ENCODE measurements at regions not wholly inside any gene's neighbourhood (a gene's known extent, or its start where the extent isn't known, plus 50 kb on each side); places are given as distances from the start of the nearest gene placed in this dataset.

DNA sequence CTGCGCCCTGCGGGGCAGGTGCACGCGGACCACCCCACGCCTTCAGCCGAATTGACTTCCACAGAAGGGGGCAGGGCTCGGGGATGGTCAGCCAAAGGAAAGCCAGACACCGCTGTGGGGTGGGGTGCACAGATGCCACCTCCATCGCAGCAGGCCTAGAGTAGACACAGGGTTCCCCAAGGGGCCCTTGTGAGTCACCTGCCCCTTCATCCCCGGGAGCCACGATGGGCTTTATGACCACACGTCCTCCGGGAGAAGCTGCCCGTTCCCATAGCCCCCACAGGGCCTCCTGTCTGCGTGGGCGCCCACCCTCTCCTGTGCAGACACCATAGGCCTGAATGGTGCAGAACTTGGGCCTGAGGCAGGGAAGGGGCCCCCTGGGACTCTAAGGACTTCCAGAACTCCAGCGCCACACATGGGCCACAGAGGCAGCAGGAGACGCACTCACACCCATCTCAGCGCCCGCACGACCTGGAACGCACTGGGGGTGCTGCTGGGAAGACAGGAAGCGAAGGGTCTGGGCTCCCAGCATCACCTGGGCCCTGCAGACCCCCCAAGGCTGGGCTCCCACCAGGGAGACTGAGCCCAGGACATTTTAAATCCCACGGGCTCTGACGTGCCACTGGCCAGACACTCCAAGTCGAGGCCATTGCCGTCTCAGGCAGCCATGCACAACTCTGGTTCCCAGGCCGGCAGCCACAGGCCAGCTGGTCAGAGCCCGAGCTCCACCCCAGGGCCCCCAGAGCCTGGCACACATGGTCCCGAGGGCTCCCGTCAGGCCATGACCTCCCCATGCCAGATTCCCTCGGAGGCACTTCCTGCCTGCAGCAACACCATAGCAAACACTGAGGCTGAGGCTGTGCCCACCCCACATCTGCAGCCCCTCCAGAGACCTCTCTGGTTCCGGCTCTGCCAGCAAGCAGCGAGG is 134.2 kb downstream of the DLL1 start:
- TF ChIP-seq MYC (IDR thresholded peaks at IDR 0.05; ENCODE audit: low read depth, low read length) (no peak), POLR2A (IDR thresholded peaks at IDR 0.05; ENCODE audit: extremely low read depth, insufficient read length) (no peak)
- TF ChIP-seq, protein P1, sequence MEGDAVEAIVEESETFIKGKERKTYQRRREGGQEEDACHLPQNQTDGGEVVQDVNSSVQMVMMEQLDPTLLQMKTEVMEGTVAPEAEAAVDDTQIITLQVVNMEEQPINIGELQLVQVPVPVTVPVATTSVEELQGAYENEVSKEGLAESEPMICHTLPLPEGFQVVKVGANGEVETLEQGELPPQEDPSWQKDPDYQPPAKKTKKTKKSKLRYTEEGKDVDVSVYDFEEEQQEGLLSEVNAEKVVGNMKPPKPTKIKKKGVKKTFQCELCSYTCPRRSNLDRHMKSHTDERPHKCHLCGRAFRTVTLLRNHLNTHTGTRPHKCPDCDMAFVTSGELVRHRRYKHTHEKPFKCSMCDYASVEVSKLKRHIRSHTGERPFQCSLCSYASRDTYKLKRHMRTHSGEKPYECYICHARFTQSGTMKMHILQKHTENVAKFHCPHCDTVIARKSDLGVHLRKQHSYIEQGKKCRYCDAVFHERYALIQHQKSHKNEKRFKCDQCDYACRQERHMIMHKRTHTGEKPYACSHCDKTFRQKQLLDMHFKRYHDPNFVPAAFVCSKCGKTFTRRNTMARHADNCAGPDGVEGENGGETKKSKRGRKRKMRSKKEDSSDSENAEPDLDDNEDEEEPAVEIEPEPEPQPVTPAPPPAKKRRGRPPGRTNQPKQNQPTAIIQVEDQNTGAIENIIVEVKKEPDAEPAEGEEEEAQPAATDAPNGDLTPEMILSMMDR (IDR thresholded peaks at IDR 0.05; ENCODE audit: low read depth, low read length), result no peak
- TF ChIP-seq, protein P2, sequence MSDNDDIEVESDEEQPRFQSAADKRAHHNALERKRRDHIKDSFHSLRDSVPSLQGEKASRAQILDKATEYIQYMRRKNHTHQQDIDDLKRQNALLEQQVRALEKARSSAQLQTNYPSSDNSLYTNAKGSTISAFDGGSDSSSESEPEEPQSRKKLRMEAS (IDR thresholded peaks at IDR 0.05; ENCODE audit: low read depth, low read length), result no peak

DNA sequence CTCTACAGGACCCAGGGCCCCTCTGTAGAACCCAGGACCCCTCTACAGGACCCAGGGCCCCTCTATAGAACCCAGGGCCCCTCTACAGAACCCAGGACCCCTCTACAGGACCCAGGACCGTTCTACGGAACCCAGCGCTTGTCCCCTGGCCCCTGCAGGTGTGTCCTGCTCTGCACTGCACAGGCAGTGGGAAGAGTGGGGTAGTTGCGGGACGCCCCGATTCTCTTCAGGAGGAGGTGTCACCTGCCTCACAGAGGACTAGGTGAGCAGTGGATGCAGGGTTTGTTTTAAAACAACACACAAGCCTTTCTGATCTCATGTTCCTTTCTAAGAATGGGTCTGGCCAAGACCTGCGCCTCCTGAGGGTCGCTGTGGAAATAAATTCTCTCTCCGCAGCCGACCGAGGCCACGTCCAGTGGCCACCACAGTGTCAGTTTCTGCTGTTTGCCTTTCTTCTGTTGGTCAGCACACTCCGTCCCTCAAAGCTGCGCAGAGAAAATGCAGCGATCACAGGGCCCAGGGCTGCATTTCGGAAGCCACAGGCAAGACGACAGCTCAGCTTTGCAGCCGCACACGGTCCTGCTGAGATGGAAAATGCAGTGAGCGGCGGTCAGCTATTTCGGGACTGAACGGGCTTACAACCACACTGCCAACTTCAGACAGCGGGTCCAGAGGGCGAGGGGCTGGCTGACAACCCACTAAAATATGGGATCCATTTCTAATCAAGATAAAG is 135.2 kb downstream of the DLL1 start:
- TF ChIP-seq, protein P1 (IDR thresholded peaks at IDR 0.05; ENCODE audit: low read depth, low read length), result no peak
- TF ChIP-seq POLR2A (IDR thresholded peaks at IDR 0.05; ENCODE audit: extremely low read depth, insufficient read length) (no peak), MYC (IDR thresholded peaks at IDR 0.05; ENCODE audit: low read depth, low read length) (no peak)
- TF ChIP-seq, protein P2 (IDR thresholded peaks at IDR 0.05; ENCODE audit: low read depth, low read length), result no peak
- DNase-seq (ENCODE audit: low read depth), result no peak
- no peak overlapping the region for H3K4me3 ChIP-seq (ENCODE audit: low read depth, low read length)

More for the DNA sequence above, 134.2 kb downstream of the DLL1 start:
- no peak overlapping the region for H3K4me3 ChIP-seq (ENCODE audit: low read depth, low read length)
- DNase-seq (ENCODE audit: low read depth), result no peak

DNA sequence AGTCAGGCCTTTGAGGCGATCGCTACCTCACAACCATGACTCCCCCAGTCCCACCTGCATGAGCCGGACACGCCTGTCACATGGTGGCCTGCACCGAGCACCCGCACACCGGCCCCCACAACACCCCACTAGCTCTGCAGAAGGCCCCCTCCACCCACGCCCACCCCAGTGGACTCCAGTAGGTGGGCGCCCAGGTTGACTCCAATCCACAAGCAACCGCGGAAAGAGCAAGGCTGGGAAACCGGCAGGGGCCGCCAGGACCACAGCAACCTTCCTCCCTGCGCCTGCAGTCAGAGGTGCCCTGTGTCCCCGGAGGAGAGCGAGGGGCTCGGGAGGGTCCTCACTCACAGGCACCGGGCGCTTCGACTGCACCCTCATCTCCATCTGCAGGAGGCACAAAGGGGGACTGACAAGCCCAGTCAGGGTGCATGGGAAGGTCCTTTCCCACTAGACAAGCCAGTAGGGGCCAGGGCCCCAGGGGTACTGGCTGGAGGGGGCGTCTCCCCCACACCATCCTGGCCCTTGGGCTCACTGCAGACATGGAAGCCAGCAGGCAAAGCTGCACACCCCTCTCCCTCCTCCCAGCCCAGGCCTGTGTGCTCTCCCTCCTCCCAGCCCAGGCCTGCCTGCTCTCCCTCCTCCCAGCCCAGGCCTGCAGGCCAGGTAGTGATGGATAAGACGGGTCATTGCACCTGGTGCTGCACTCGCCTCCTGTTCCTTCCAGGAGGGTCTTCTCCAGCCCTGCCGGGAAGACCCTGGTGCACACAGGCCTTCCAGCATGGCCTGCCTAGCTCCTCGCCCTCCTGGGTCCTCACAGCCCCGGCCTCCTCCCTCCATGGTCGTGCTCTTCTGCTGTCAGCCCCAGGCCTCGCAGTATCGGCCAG is 137.2 kb downstream of the DLL1 start:
- H3K4me3 ChIP-seq (ENCODE audit: low read depth, low read length), result no peak overlapping the region
- TF ChIP-seq, protein P2 (IDR thresholded peaks at IDR 0.05; ENCODE audit: low read depth, low read length), result no peak
- TF ChIP-seq POLR2A (IDR thresholded peaks at IDR 0.05; ENCODE audit: extremely low read depth, insufficient read length), result no peak
- TF ChIP-seq MYC (IDR thresholded peaks at IDR 0.05; ENCODE audit: low read depth, low read length), result no peak
- TF ChIP-seq, protein P1 (IDR thresholded peaks at IDR 0.05; ENCODE audit: low read depth, low read length), result no peak
- DNase-seq (ENCODE audit: low read depth), result no peak

DNA sequence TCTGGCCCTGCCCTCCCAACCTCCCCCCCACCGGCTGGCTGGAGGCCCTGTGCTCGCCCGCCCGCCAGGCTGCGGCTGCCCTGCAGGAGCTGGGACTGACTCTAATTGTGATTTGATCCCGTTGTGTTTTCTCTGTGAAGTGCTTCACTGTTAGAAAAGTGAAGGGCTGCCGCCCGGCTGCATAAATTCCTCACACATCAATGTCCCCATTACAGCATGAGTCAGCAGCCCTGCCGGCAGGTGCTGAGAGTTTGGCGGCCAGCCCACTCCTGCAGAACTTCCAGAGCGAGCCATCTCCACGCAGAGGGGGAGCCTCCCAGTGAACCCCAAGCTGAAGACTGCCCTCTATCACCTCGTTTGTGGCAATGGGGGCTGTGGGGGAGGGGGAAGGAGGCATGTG is 137.9 kb downstream of the DLL1 start:
- DNase-seq (ENCODE audit: low read depth), result peak; percentile 65
- H3K4me3 ChIP-seq (ENCODE audit: low read depth, low read length), result no peak overlapping the region
- TF ChIP-seq MYC (IDR thresholded peaks at IDR 0.05; ENCODE audit: low read depth, low read length), result no peak
- no peak for TF ChIP-seq POLR2A (IDR thresholded peaks at IDR 0.05; ENCODE audit: extremely low read depth, insufficient read length)
- TF ChIP-seq, protein P2 (IDR thresholded peaks at IDR 0.05; ENCODE audit: low read depth, low read length), result no peak
- TF ChIP-seq, protein P1 (IDR thresholded peaks at IDR 0.05; ENCODE audit: low read depth, low read length), result no peak
